ENCODE measurements at regions not wholly inside any gene's neighbourhood (a gene's known extent, or its start where the extent isn't known, plus 50 kb on each side); places are given as distances from the start of the nearest gene placed in this dataset.

DNA sequence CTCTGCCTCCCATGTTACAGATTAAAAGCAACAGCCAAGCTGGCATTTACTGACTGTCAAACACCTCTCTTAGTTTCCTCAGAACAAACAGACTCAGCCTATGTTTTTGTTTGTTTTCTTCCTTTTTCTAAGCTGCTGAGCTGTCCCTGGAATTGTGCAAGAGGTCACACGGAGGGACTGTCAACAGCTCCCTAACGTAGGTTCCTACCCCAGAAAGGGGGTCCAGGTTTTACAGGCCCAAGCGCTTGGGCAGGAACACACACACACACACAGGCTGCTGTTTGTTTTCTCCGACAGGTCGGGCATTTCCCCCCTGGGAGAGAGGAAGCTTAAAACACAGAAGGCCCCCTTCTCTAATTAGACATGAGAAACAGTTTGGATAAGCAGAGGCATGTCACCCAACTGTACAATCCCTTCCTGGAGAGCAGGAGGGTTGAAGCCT, 739.6 kb upstream of the TBX3 start:
- DNase-seq (ENCODE audit: low read depth): no peak

DNA sequence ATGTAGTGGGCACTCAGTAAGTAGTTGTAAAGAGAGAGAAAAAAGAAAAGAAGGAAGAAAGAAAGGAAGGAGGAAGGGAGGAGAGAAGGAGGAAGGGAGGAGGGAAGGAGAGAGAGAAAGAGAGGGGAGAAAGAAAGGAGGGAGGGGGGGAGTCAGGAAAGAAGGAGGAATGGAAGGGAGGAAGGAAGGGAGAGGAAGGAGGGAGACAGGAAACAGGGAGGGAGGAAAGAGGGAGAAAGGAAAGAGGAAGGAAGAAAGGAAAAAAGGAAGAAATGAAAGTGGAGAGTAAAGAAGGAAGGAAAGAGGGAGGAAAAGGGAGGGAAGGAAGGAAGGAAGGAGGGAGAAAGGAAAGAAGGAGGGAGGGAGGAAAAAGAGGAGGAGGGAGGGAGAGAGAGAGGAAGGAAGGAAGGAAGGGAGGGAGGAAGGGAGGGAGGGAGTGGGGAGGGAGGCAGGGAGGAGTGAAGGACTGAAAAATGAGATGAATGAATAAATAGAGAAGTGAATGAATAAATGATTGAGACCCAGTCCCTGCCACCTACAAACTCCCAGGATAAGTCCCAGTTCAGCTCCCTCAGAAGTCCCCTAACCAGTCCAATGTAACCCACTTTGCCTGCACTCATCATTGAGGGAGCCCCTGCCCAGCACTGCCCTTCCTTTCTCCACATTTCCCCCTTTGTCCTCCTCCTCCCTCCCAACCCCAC, 739.0 kb upstream of the TBX3 start:
- no peak for DNase-seq (ENCODE audit: low read depth)

DNA sequence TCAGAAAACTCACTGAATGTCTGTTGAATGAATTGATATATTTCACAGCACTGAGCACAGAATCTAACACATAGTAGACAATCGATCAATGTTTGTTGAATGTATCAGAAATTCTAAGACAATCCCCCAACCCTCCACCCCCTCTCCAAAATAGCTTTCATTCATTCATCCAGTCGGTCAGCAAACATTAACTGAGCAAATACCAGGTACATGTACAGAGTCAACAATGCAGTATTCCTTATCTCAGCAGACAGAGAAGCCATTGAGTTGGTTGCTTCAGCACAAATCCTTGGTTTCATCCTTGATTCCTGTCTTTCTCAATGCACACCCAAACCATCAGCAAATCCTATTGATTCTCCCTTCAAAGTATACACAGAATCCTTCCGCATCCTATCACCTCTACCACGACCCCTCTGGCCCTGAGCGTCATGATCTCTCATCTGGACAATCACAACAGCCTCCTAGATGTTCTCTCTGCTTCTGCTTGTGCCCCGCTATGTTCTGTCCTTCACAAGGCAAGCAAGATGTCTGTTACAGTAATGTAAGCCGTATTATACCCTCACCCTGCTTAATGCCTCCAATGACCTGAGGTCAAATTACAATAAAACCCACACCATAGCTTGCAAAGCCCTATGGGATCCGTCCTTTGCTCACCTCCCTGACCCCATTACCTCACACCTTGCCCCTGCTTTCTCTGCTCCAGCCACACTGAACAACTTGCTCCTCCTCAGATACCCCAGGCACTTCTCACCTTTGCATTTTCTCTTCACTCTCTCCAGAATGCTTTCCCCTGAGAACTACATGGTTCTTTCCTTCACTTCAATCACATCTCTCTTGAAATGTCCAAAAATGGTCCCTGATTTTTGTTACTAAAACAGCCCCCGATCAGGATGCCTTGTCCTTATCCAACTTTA, 738.1 kb upstream of the TBX3 start:
- no peak for DNase-seq (ENCODE audit: low read depth)

DNA sequence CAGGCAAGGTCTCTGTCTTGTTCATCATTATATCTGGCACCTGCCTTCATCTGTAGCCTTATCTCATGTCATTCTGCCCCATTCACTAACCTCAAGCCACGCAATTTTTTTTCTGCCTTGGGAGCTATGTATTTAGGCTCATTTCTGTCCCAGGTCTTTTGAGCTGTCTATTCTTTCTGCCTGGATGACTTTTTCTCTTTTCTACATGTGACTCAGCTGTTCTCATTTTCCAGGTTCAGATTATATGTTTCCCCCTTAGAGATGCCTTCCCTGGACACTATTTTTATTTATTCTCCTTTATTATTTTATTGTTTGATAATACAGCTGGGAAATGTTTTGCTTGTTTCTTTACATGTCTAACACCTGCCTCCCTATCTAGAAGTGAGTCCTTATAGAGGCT, 737.4 kb upstream of the TBX3 start:
- DNase-seq (ENCODE audit: low read depth): no peak

DNA sequence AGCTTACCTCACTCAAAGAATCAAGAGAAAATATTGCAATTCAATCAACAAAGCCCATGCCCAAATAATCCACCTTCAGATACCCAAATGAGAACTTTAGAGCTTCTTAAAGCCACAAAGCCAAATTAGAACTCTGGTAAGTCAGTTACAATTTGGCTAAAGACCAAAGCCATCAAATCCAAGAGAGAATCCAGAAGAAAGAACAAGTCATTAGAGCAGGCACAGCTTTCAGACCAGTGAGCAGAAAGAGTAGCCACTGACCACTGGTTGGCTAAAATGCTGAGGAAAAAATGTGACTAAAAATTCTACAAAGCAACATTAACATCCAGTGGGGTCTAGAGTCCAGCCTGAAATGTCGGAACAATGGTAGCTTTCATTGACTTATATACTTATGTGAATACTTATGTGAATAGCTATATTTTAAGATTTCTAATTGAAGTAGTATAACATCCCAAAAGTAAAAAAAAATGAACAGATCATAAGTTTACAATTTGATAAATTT, 735.2 kb upstream of the TBX3 start:
- DNase-seq (ENCODE audit: low read depth): no peak

DNA sequence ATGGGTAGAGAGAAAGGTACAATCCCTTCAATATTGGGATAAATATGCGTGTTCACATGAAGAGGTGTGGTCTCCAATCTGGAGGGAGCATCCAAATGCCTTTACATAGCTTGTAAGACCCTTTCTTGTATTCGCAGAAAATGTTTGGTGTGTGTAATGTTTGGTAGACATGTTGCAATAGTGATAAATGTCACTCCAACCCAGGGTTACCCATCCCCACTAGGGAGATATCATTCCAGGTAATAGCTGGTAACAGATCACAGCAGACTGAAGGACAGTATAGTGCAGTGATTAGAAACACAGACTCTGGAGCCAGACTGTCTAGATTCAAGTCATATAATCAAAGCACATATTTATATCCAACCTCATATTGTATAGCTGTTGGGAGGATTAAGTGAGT, 733.6 kb upstream of the TBX3 start:
- no peak for DNase-seq (ENCODE audit: low read depth)

DNA sequence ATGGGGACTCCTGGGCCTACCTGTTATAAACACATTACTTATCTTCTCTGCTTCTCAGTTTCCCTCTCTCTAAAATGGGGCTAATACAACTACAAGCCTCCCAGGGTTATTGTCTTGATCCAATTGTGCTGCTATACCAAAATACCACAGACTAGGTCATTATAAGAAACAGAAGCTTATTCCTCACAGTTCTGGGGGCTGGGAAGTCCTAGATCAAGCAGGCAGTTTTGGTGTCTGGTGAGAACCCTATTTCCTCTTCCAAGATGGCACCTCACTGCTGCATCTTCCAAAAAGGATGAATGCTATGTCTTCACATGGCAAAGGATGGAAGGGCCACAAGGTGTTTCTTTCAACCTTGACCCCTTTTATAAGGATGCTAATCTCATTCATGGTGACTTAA, 732.9 kb upstream of the TBX3 start:
- DNase-seq (ENCODE audit: low read depth): no peak

DNA sequence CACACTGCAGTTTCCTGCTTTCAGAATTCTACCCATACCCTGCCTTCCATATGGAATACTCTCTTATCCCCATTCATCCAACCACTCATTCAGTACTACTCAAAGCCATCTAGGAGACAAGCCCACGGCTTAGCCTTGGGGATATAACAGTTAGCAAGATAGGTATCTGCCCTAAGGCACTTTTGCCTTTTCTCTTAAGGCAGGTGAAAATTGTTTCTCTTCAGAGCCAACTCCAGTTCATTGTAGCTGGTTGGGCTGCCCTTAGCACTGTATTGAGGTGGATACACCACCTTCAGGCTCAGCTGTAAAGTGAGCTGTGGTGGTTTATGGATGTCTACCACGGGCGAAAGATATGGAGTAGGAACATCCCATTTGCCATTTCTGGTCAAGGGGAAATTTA, 729.7 kb upstream of the TBX3 start:
- no peak for DNase-seq (ENCODE audit: low read depth)

DNA sequence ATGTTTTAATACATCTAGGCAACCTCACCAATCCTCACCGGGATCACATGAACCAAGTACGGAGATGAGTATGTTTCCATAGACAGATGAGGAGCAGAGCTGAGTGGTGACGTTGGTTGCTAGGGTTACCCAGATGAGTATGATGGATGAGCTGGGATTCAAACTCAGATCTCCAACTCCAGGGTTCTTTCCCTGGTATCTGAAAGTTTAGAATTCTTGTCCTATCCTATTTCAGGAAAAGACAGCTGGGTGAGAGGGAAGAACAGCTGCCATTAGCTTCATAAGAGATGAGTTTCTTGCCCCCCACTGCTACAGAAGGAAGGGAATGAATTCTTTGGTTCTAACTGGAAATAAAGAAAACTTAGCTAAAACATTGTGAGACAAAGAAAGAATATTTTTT, 728.9 kb upstream of the TBX3 start:
- DNase-seq (ENCODE audit: low read depth): no peak

DNA sequence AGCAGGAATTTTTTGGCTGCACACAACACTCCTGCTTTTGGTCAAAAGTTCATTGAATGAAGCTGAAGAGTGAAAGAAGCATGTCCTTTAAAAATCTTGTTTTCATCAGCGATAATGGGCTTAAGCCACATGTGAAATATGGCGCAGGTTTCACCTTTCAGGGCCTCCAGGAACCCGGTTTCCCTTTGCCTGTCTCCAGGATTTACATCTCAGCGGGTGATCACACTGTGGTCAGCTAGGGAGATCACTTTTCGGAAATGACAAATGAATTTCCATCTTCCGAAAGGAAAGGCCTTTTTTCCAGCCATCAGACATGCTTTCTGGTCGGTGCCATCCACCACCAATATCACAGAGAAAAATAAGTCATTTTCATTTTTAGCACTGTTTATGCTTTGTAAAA, 727.1 kb upstream of the TBX3 start:
- DNase-seq (ENCODE audit: low read depth): no peak

DNA sequence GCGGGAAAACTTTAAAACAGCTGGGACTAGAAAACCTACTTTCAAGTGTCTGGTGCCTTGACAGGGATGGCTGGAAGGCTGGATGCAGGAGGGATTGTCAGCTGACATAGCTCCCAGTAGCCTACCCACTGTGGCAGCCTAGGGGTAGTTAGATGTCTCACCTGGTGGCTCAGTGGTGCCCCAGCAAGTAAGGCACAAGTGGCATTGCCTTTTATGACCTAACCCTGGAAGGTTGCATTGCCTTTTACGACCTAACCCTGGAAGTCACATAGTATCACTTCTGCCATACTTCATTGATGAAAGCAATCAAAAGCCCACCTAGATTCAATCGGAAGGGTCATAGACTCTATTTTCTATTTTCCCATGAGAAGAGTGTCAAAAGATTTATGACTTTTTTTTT, 724.7 kb upstream of the TBX3 start:
- DNase-seq (ENCODE audit: low read depth): no peak

DNA sequence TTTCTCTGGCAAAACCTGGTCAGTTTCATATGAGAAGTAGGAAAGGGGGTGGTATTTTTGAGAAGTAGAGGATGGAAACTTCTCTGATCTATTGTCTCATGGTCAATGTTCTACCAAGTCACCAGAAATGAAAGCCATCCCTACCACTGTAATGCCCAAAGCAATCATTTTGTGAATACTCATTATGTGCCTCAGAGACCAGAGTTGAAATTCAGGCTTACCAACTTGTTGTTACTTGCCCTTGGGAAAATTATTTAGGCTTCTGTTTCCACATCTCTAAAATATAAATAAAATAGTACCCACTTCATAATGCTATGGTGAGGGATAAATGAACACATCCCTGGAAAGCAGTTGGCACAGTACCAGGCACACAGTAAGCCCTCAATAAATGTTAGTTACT, 723.7 kb upstream of the TBX3 start:
- DNase-seq (ENCODE audit: low read depth): no peak

DNA sequence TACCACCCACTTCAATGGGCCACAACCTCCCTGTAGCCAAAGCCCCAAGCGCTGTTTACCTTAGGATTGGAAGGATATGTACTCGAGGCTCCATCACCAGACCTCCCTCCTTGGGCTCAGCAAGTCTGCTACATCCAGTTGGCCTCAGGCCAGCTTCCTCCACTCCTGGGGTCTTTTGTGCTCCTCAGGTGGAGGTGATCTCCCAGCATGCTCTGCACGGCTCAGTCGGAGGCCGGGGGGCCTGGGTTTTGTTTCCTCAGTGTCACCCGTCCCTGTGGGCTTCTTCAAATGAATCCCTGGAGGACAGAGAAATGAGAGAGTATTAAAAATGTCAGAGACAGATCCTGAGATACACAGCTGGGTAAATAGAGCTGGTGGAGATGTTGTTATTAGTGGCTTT, 723.1 kb upstream of the TBX3 start:
- DNase-seq (ENCODE audit: low read depth): no peak

DNA sequence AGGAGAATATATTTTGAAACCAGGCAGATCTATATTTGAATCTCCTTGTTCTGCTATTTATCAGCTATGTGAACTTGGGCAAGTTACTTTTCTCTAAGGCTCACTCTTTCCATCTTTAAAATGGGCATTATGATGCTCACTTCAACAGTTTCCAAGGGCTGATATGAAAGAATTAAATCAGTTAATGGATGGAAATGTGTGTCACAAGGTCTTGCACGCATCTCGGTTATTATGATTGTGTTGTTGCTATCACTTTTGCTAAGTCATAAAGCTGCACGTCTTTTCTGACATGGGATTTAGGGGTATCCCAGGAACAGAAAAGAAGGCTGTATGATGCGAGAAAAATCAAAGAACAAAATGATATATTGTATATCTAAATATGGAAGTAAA, 721.5 kb upstream of the TBX3 start:
- no peak for DNase-seq (ENCODE audit: low read depth)

DNA sequence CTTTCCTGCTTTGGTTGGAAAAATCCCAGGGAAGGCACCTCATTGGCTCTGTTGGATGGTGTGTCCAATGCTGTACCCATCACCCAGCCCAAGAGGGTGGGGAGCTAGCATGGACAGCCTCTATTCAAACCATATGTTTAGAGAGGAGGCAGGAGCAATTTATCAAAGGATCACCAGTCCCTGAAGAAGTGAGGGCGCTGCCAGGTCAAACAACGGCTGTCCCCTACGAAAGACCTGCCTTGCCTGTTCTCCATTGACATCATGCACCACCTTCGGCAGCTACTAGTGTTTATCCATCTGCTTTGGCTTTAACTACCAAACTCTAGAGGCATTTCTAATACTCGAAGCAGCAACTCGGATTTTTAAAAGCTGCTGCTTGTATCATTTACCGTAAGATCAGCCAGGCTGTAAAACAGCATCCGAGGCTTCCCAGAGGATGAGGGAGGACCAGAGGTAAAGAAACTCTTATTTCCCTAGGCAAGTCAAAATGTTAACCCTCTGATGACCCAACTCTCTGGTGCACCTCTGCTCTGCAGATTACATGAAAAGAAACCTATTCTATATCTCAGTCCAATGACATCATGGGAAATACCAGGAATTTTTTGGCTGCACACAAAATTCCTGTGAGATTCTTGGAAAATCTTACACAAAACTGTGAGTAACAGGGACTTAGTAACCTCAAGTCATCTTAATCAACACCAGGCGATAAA, 720.9 kb upstream of the TBX3 start:
- peak; percentile 67 for DNase-seq (ENCODE audit: low read depth)

DNA sequence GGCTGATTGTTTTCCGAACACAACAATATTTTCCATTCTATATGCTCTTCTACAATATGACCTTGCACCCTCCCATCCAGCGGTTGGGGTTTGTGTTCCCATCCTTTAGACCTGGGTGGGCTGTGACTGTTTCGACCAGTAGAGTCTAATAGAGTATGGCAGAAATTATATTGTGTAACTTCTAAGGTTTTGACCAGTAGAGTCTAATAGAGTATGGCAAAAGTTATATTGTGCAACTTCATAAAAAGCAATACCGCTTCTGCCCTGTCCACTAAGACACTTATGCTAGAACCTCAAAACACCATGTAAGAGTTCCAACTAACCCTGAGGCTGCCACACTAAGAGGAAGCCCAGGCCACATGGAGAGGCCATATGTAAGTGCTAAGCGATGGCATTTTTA, 719.7 kb upstream of the TBX3 start:
- DNase-seq (ENCODE audit: low read depth): no peak

DNA sequence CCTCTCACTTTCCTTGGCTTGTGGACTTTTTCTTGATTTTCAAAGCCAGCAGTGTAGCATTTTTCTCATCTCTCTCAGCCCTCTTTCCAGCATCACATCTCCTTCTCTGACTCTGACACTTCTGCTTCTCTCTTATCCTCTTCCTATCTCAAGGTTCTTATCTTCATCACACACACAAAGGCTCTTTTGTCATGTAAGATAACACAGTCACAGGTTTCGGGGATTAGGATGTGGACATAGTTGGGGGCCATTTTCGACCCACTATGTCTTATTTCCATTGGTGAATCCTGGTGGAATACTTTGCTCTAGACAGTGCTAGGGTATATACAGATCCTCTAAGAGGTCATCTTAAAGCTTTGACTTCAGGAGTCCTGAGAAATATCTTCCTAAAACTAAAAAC, 719.3 kb upstream of the TBX3 start:
- no peak for DNase-seq (ENCODE audit: low read depth)

DNA sequence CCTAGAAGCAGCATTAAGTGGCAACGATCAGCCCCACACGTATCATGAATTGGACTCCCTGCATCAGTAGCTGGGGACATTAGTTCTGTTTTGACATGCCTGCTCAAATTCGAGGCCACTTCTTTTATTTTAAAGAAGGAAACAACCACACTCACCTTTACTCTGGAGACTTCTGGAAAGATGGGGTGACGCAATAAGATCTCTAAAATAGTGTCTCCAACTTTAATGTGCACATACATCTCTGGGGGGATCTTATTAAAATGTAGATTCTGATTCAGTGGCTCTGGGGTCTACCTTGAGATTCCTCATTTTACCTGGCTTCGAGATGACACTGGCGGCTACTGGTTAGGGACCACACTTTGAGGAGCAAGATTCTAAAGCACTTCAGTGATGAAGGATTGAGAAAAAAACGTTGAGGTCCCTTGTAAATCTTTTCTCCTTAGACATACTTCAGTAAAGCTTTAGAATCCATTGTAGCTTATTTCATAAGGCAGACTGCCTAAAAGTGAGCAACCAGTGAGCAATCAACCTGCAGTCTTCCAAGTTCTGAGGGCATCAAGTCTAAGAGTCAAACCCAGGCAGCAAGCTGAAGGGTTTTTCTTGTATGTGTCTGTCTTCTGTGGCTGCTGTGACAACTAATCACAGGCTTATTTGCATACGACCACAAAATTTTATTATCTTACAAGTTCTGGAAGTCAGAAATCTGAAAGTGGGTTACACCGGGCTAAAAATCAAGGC, 718.6 kb upstream of the TBX3 start:
- no peak for DNase-seq (ENCODE audit: low read depth)

DNA sequence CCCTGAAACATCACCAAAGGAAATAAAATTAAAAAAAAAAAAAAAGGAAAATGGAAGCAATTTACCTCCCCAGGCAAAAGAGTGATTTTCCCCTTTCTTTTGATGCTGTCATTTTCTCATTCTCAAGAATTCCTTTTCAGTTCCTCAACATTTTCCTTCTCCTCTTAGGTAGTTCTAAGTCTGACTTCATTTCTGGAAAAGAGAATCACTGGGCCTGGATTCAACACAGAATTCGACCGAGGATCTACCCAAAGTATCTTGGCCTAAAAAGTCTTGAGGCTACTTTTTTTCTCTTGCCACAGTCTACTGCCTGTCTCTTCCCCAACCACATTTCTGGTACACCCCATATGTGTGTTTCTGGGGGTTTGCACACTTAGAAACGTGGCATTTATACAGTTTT, 717.8 kb upstream of the TBX3 start:
- no peak for DNase-seq (ENCODE audit: low read depth)

DNA sequence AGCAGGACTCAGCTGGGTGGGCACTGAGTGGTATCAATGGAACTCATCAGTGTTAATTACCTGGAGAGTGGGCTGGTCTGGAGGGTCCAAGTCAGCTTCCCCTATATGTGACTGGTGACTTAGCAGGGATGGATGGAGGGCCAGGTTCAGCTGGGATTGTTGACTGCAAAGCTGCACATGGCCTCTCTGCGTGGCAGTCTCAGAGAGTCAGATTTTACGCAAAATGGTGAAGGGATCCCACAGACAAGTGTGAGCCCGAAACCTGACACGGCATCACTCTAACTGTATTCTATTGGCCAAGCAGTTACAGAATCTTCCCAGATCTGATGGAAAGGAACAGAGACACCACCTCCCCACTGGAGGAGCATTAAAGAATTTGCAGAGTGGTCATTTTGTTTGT, 716.0 kb upstream of the TBX3 start:
- DNase-seq (ENCODE audit: low read depth): no peak

DNA sequence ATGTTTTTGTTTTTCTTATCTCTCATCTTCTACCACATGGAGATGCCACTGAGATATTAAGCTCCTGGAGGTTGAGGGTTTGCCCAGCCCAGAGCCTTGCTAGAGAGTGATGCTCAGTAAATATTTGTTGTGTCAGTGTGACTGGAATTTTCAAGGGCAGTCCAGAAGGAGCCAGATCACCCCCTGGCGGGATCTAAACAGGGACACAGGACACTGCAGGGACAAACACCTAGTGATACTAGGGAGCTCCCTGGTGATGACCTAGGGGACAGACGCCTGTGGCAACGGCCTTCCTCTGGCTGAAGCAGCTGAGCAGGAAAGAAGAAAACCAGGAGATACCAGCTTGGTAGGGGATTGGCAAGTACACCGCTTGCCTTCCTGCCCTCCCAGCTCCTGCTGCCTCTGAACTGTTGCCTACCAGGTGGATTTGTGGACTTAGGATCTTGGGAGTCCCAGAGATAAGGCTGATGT, 714.4 kb upstream of the TBX3 start:
- peak; percentile 3 for DNase-seq (ENCODE audit: low read depth)

DNA sequence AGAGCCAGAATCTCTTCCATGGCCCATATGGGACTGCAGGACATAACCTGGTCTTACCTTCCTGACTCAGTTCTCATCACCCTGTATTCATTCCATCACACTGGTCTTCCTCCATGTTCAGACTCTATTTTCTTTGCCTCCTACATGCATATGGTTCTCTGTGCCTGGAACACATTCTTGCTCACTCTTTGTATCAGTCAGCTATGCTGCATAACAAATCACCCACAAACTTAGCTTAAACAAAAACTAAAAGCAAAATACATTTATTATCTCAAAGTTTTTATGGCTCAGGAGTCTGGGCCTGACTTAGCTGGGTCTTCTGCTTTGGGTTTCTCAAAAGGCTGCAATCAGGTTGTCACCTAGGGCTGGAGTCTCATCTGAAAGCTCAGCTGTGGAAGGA, 712.6 kb upstream of the TBX3 start:
- DNase-seq (ENCODE audit: low read depth): no peak
